ENCODE measurements at regions not wholly inside any gene's neighbourhood (a gene's known extent, or its start where the extent isn't known, plus 50 kb on each side); places are given as distances from the start of the nearest gene placed in this dataset.

DNA sequence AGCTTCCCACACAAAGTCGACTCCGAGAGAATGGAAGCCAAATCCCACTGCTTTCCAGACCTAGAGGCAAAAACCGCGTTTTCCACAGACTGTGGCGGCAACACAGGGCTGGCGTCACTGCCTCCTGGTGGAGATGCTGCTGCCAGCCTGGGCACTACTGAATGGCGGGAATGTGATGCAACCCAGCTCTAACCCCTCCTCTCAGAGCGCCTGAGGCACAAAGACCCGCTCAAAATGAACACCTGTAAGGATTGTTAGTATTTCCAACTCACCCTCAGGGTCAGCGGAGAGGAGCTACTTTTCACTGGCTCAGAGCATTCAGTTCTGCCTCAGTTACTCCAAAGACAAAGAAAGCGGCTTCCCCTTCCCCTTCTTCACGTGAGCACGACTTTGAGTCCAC is 548.0 kb upstream of the SALL3 start:
- no peaks in the 10 kb centered on the region for H3K9me1 ChIP-seq (ENCODE audit: control insufficient read depth, extremely low read depth, insufficient read depth, low read length)
- no peaks in the 10 kb centered on the region for H3K4me1 ChIP-seq (ENCODE audit: control insufficient read depth, extremely low read depth, insufficient read depth, low read length)
- H3K4me3 ChIP-seq (ENCODE audit: control insufficient read depth in 2 of 3, extremely low read depth in 1 of 3, insufficient read depth in 2 of 3, low read depth in 1 of 3, low read length in 3 of 3): no peak overlapping the region
- H3K27me3 ChIP-seq (ENCODE audit: control insufficient read depth, extremely low read depth, insufficient read depth, low read length): no peaks in the 10 kb centered on the region
- H3K27ac ChIP-seq (ENCODE audit: control insufficient read depth, insufficient read depth, low read length): no peak overlapping the region
- no peak overlapping the region for H3K9ac ChIP-seq (ENCODE audit: control insufficient read depth, extremely low read depth, insufficient read depth, low read length)
- no peak for TF ChIP-seq EZH2 (IDR thresholded peaks at IDR 0.05; ENCODE audit: low read length)
- no peak for TF ChIP-seq CTCF (optimal IDR thresholded peaks at IDR 0.05 in 1 of 3, IDR thresholded peaks at IDR 0.05 in 1 of 3, conservative IDR thresholded peaks at IDR 0.05 in 1 of 3; ENCODE audit: extremely low read depth in 1 of 3, insufficient read depth in 2 of 3, low read length in 3 of 3)
- dilution Hi-C loops (cut with MboI; ENCODE audit: extremely low pct_ligation_motif_present, low sequenced_read_pairs): no loop called here
- FAIRE-seq (no peak), DNase-seq (ENCODE audit: low read depth, low spot score) (no peak)
- no peaks in the 10 kb centered on the region for H3K79me2 ChIP-seq (ENCODE audit: control insufficient read depth, insufficient read depth, low read length)
- no peaks in the 10 kb centered on the region for H3K36me3 ChIP-seq (ENCODE audit: control insufficient read depth in 2 of 2, extremely low read depth in 1 of 2, insufficient read depth in 2 of 2, low read length in 2 of 2)
- H4K20me1 ChIP-seq (ENCODE audit: control insufficient read depth, extremely low read depth, insufficient read depth, low read length): no peaks in the 10 kb centered on the region
- H2AFZ ChIP-seq (ENCODE audit: control insufficient read depth, low read length): no peak overlapping the region
- no peak overlapping the region for H3K4me2 ChIP-seq (ENCODE audit: control insufficient read depth, extremely low read depth, insufficient read depth, low read depth, low read length)
- peaks cover 9% of the 10 kb centered on the region for H3K9me3 ChIP-seq (ENCODE audit: control insufficient read depth, low read depth, low read length)

DNA sequence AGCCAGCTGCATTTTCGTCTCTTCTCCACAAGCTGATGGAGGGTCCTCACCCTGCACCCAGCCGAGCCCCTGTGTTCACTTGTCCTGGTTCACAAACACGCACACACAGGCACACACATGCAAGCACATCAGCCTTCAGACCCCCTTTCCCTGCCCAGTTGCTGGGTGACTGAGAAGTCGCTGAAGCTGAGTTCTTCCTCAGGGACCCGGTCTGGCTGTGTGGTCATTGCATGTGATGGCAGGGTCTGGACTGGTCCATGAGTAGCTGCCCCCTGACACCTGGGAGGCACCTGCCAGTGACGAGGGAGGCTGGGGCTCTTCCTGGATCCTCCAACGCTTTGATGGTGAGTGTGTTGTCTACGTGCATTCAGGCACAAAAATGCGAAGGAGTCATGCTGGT is 546.1 kb upstream of the SALL3 start:
- no peak overlapping the region for H3K9ac ChIP-seq (ENCODE audit: control insufficient read depth, extremely low read depth, insufficient read depth, low read length)
- H3K4me1 ChIP-seq (ENCODE audit: control insufficient read depth, extremely low read depth, insufficient read depth, low read length): no peaks in the 10 kb centered on the region
- dilution Hi-C loops (cut with MboI; ENCODE audit: extremely low pct_ligation_motif_present, low sequenced_read_pairs): no loop called here
- H2AFZ ChIP-seq (ENCODE audit: control insufficient read depth, low read length): no peak overlapping the region
- H4K20me1 ChIP-seq (ENCODE audit: control insufficient read depth, extremely low read depth, insufficient read depth, low read length): no peaks in the 10 kb centered on the region
- no peak overlapping the region for H3K4me2 ChIP-seq (ENCODE audit: control insufficient read depth, extremely low read depth, insufficient read depth, low read depth, low read length)
- no peaks in the 10 kb centered on the region for H3K79me2 ChIP-seq (ENCODE audit: control insufficient read depth, insufficient read depth, low read length)
- no peak for TF ChIP-seq EZH2 (IDR thresholded peaks at IDR 0.05; ENCODE audit: low read length)
- no peak for TF ChIP-seq CTCF (optimal IDR thresholded peaks at IDR 0.05 in 1 of 3, IDR thresholded peaks at IDR 0.05 in 1 of 3, conservative IDR thresholded peaks at IDR 0.05 in 1 of 3; ENCODE audit: extremely low read depth in 1 of 3, insufficient read depth in 2 of 3, low read length in 3 of 3)
- DNase-seq (ENCODE audit: low read depth, low spot score) (no peak), FAIRE-seq (no peak)
- H3K4me3 ChIP-seq (ENCODE audit: control insufficient read depth in 2 of 3, extremely low read depth in 1 of 3, insufficient read depth in 2 of 3, low read depth in 1 of 3, low read length in 3 of 3): no peak overlapping the region
- no peaks in the 10 kb centered on the region for H3K36me3 ChIP-seq (ENCODE audit: control insufficient read depth in 2 of 2, extremely low read depth in 1 of 2, insufficient read depth in 2 of 2, low read length in 2 of 2)
- H3K9me3 ChIP-seq (ENCODE audit: control insufficient read depth, low read depth, low read length): peaks cover 11% of the 10 kb centered on the region
- H3K27ac ChIP-seq (ENCODE audit: control insufficient read depth, insufficient read depth, low read length): no peak overlapping the region
- H3K9me1 ChIP-seq (ENCODE audit: control insufficient read depth, extremely low read depth, insufficient read depth, low read length): no peaks in the 10 kb centered on the region
- no peaks in the 10 kb centered on the region for H3K27me3 ChIP-seq (ENCODE audit: control insufficient read depth, extremely low read depth, insufficient read depth, low read length)

Measured in keratinocyte (primary cell).